GM12878 (cell line): ENCODE measurements at regions not wholly inside any gene's neighbourhood (a gene's known extent, or its start where the extent isn't known, plus 50 kb on each side); places are given as distances from the start of the nearest gene placed in this dataset.

Experiments used
- CBX3 ChIP-seq: fragments of 200-600 bp; sonication (generic); IDR thresholded peaks from 2 replicates; pipeline ENCODE4 v1.6.1; 2016; ENCODE audit warnings: low read depth, borderline replicate concordance
- CBX5 ChIP-seq: sonication (generic); IDR thresholded peaks from 2 replicates; pipeline ENCODE4 v1.6.1; 2016; ENCODE audit warnings: low read depth, moderate library complexity, mild to moderate bottlenecking, inconsistent platforms
- EZH2 ChIP-seq: IDR thresholded peaks from 2 replicates; pipeline ENCODE4 v1.6.1; 2012; ENCODE audit warnings: low read depth, mild to moderate bottlenecking, control low read depth, inconsistent platforms, low read length, borderline replicate concordance; ENCODE audit not compliant: control insufficient read depth
- JUNB ChIP-seq: IDR thresholded peaks from 2 replicates; pipeline ENCODE4 v1.6.1; 2016; ENCODE audit warnings: antibody characterized with exemption, mild to moderate bottlenecking
- KAT2A ChIP-seq: conservative IDR thresholded peaks from 2 replicates; pipeline ENCODE4 v1.6.1; 2011; ENCODE audit warnings: low read depth, low read length; ENCODE audit not compliant: control insufficient read depth
- MEF2A ChIP-seq: IDR thresholded peaks from 2 replicates; pipeline ENCODE4 v1.6.1; 2011; ENCODE audit warnings: low read depth, mild to moderate bottlenecking, low read length, moderate library complexity; ENCODE audit not compliant: insufficient read depth
- MTA3 ChIP-seq: IDR thresholded peaks from 2 replicates; pipeline ENCODE4 v1.6.1; 2012; ENCODE audit warnings: low read length, inconsistent platforms, borderline replicate concordance
- RAD21 ChIP-seq: IDR thresholded peaks from 2 replicates; pipeline ENCODE4 v1.6.1; 2011; ENCODE audit warnings: mild to moderate bottlenecking, low read depth, low read length, moderate library complexity; ENCODE audit not compliant: insufficient read depth
- RFX5 ChIP-seq: IDR thresholded peaks from 2 replicates; pipeline ENCODE4 v1.6.1; 2011; ENCODE audit warnings: low read depth, low read length, improper control_type of control experiment
- RUNX3 ChIP-seq: IDR thresholded peaks from 2 replicates; pipeline ENCODE4 v1.6.1; 2012; ENCODE audit warnings: low read length, inconsistent platforms
- SIN3A ChIP-seq: IDR thresholded peaks from 2 replicates; pipeline ENCODE4 v1.6.1; 2012; ENCODE audit warnings: low read depth, low read length, improper control_type of control experiment
- SREBF2 ChIP-seq: IDR thresholded peaks from 2 replicates; pipeline ENCODE4 v1.6.1; 2012; ENCODE audit warnings: mild to moderate bottlenecking, low read length
- STAT1 ChIP-seq: fragments of 450-650 bp; conservative IDR thresholded peaks from 2 replicates; pipeline ENCODE4 v1.6.1; 2014; ENCODE audit warnings: antibody characterized with exemption, mild to moderate bottlenecking
- TCF12 ChIP-seq: IDR thresholded peaks from 2 replicates; pipeline ENCODE4 v1.6.1; 2011; ENCODE audit warnings: low read depth, mild to moderate bottlenecking, low read length
- ZNF217 ChIP-seq: fragments of 450-650 bp; IDR thresholded peaks from 2 replicates; pipeline ENCODE4 v1.6.1; 2017; ENCODE audit warnings: antibody characterized with exemption, mild to moderate bottlenecking
- TF ChIP-seq, protein P1 (sequence below): IDR thresholded peaks from 2 replicates; pipeline ENCODE4 v1.6.1; 2011; ENCODE audit warnings: mild to moderate bottlenecking, low read depth, low read length, moderate library complexity; ENCODE audit not compliant: insufficient replicate concordance
- TF ChIP-seq, protein P2 (sequence below): fragments of 450-650 bp; IDR thresholded peaks from 2 replicates; pipeline ENCODE4 v1.6.1; 2017; ENCODE audit warnings: mild to moderate bottlenecking, moderate library complexity
- TF ChIP-seq, protein P3 (sequence below): fragments of 150-350 bp; IDR thresholded peaks from 2 replicates; pipeline ENCODE4 v1.6.1; 2014; ENCODE audit warnings: mild to moderate bottlenecking, low read depth, low read length
- TF ChIP-seq, protein P4 (sequence below): fragments of 450-650 bp; formaldehyde crosslinking; IDR thresholded peaks from 2 replicates; pipeline ENCODE4 v1.4.0; 2022; ENCODE audit warnings: mild to moderate bottlenecking, moderate library complexity

DNA sequence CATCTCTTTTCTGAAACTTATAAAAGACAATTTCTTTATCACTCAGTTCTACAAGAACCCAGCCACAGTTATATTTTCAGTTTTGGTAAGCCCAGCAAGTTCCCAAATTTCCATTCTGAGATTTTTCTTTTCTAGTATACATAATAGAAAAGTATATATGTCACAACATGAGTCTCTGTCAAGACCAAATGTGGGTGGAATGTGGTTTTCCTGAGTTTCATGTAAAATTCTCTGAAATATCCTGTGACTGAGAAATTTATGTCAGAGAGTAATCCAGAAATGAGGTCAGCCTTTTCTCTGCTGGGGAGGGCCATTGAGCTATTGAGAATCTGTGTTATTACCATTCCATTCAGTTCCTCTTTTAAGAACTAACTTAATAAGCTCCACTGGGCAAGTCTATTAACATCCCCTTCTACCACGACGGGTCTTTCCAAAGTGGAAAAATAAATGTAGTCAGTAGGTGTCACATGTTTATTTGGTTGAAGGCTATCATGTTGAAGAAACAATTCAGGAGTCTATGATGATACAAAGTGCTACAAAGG lies 100.7 kb upstream of the HMGN3 start (continued):
- TF ChIP-seq RFX5 (no peak), TCF12 (no peak), CBX3 (no peak), ZNF217 (no peak; the same call in 1 of the 2 replicates), CBX5 (no peak; the same call in 1 of the 2 replicates), JUNB (peak; percentile 80), MEF2A (0 out of 2 replicates have a peak, but pooled peaks have one; percentile 21), SIN3A (no peak), SREBF2 (no peak), RUNX3 (peak; percentile 96), KAT2A (no peak), EZH2 (no peak), RAD21 (peak; percentile 18; the same call in 1 of the 2 replicates), STAT1 (no peak), MTA3 (peak; percentile 83)
- TF ChIP-seq, protein P1, sequence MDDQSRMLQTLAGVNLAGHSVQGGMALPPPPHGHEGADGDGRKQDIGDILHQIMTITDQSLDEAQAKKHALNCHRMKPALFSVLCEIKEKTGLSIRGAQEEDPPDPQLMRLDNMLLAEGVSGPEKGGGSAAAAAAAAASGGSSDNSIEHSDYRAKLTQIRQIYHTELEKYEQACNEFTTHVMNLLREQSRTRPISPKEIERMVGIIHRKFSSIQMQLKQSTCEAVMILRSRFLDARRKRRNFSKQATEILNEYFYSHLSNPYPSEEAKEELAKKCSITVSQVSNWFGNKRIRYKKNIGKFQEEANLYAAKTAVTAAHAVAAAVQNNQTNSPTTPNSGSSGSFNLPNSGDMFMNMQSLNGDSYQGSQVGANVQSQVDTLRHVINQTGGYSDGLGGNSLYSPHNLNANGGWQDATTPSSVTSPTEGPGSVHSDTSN: no peak
- TF ChIP-seq, protein P2, sequence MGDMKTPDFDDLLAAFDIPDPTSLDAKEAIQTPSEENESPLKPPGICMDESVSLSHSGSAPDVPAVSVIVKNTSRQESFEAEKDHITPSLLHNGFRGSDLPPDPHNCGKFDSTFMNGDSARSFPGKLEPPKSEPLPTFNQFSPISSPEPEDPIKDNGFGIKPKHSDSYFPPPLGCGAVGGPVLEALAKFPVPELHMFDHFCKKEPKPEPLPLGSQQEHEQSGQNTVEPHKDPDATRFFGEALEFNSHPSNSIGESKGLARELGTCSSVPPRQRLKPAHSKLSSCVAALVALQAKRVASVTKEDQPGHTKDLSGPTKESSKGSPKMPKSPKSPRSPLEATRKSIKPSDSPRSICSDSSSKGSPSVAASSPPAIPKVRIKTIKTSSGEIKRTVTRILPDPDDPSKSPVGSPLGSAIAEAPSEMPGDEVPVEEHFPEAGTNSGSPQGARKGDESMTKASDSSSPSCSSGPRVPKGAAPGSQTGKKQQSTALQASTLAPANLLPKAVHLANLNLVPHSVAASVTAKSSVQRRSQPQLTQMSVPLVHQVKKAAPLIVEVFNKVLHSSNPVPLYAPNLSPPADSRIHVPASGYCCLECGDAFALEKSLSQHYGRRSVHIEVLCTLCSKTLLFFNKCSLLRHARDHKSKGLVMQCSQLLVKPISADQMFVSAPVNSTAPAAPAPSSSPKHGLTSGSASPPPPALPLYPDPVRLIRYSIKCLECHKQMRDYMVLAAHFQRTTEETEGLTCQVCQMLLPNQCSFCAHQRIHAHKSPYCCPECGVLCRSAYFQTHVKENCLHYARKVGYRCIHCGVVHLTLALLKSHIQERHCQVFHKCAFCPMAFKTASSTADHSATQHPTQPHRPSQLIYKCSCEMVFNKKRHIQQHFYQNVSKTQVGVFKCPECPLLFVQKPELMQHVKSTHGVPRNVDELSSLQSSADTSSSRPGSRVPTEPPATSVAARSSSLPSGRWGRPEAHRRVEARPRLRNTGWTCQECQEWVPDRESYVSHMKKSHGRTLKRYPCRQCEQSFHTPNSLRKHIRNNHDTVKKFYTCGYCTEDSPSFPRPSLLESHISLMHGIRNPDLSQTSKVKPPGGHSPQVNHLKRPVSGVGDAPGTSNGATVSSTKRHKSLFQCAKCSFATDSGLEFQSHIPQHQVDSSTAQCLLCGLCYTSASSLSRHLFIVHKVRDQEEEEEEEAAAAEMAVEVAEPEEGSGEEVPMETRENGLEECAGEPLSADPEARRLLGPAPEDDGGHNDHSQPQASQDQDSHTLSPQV: no peak
- TF ChIP-seq, protein P3, sequence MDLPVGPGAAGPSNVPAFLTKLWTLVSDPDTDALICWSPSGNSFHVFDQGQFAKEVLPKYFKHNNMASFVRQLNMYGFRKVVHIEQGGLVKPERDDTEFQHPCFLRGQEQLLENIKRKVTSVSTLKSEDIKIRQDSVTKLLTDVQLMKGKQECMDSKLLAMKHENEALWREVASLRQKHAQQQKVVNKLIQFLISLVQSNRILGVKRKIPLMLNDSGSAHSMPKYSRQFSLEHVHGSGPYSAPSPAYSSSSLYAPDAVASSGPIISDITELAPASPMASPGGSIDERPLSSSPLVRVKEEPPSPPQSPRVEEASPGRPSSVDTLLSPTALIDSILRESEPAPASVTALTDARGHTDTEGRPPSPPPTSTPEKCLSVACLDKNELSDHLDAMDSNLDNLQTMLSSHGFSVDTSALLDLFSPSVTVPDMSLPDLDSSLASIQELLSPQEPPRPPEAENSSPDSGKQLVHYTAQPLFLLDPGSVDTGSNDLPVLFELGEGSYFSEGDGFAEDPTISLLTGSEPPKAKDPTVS: no peak
- TF ChIP-seq, protein P4, sequence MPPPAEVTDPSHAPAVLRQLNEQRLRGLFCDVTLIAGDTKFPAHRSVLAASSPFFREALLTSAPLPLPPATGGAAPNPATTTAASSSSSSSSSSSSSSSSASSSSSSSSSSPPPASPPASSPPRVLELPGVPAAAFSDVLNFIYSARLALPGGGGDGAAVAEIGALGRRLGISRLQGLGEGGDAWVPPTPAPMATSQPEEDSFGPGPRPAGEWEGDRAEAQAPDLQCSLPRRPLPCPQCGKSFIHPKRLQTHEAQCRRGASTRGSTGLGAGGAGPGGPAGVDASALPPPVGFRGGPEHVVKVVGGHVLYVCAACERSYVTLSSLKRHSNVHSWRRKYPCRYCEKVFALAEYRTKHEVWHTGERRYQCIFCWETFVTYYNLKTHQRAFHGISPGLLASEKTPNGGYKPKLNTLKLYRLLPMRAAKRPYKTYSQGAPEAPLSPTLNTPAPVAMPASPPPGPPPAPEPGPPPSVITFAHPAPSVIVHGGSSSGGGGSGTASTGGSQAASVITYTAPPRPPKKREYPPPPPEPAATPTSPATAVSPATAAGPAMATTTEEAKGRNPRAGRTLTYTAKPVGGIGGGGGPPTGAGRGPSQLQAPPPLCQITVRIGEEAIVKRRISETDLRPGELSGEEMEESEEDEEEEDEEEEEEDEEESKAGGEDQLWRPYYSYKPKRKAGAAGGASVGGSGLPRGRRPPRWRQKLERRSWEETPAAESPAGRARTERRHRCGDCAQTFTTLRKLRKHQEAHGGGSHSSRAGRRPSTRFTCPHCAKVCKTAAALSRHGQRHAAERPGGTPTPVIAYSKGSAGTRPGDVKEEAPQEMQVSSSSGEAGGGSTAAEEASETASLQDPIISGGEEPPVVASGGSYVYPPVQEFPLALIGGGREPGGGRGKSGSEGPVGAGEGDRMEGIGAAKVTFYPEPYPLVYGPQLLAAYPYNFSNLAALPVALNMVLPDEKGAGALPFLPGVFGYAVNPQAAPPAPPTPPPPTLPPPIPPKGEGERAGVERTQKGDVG: no peak
